ENCODE measurements at regions not wholly inside any gene's neighbourhood (a gene's known extent, or its start where the extent isn't known, plus 50 kb on each side); places are given as distances from the start of the nearest gene placed in this dataset.

- Histone ChIP-seq H3K27me3 (ENCODE audit: control insufficient read depth, insufficient read depth, low read length) (no peaks in the 10 kb centered on the region), H3K4me3 (ENCODE audit: low read depth, low read length) (no peak overlapping the region), H3K36me3 (ENCODE audit: control insufficient read depth, insufficient read depth, low read length) (no peaks in the 10 kb centered on the region)
- no peak for TF ChIP-seq CTCF (IDR thresholded peaks at IDR 0.05; ENCODE audit: insufficient read depth, low read length, poor library complexity, severe bottlenecking)
- DNase-seq (ENCODE audit: low read depth) = no peak
These were observed 182.1 kb downstream of the VEGFC start for GRCh38 chr4:176610594-176610993.

GRCh38 chr4:176611381-176611780, 181.3 kb downstream of the VEGFC start:
- no peak for TF ChIP-seq CTCF (IDR thresholded peaks at IDR 0.05; ENCODE audit: insufficient read depth, low read length, poor library complexity, severe bottlenecking)
- H3K4me3 ChIP-seq (ENCODE audit: low read depth, low read length) = no peak overlapping the region

GRCh38 chr4:176611951-176612350, 180.8 kb downstream of the VEGFC start:
- no peak overlapping the region for H3K4me3 ChIP-seq (ENCODE audit: low read depth, low read length)
- no peaks in the 10 kb centered on the region for H3K36me3 ChIP-seq (ENCODE audit: control insufficient read depth, insufficient read depth, low read length)
- DNase-seq (ENCODE audit: low read depth) = no peak
- H3K27me3 ChIP-seq (ENCODE audit: control insufficient read depth, insufficient read depth, low read length) = no peaks in the 10 kb centered on the region
- no peak for TF ChIP-seq CTCF (IDR thresholded peaks at IDR 0.05; ENCODE audit: insufficient read depth, low read length, poor library complexity, severe bottlenecking)

More at GRCh38 chr4:176611381-176611780, 181.3 kb downstream of the VEGFC start:
- H3K36me3 ChIP-seq (ENCODE audit: control insufficient read depth, insufficient read depth, low read length) = no peaks in the 10 kb centered on the region
- H3K27me3 ChIP-seq (ENCODE audit: control insufficient read depth, insufficient read depth, low read length) = no peaks in the 10 kb centered on the region
- DNase-seq (ENCODE audit: low read depth) = no peak

GRCh38 chr4:176614793-176615192, 177.9 kb downstream of the VEGFC start:
- no peak for TF ChIP-seq CTCF (IDR thresholded peaks at IDR 0.05; ENCODE audit: insufficient read depth, low read length, poor library complexity, severe bottlenecking)
- DNase-seq (ENCODE audit: low read depth) = no peak
- Histone ChIP-seq H3K4me3 (ENCODE audit: low read depth, low read length) (no peak overlapping the region), H3K27me3 (ENCODE audit: control insufficient read depth, insufficient read depth, low read length) (no peaks in the 10 kb centered on the region), H3K36me3 (ENCODE audit: control insufficient read depth, insufficient read depth, low read length) (no peaks in the 10 kb centered on the region)

GRCh38 chr4:176616151-176616550, 176.6 kb downstream of the VEGFC start:
- Histone ChIP-seq H3K36me3 (ENCODE audit: control insufficient read depth, insufficient read depth, low read length) (no peaks in the 10 kb centered on the region), H3K27me3 (ENCODE audit: control insufficient read depth, insufficient read depth, low read length) (no peaks in the 10 kb centered on the region), H3K4me3 (ENCODE audit: low read depth, low read length) (no peak overlapping the region)
- DNase-seq (ENCODE audit: low read depth) = no peak
- no peak for TF ChIP-seq CTCF (IDR thresholded peaks at IDR 0.05; ENCODE audit: insufficient read depth, low read length, poor library complexity, severe bottlenecking)

- H3K27me3 ChIP-seq (ENCODE audit: control insufficient read depth, insufficient read depth, low read length) = no peaks in the 10 kb centered on the region
- no peaks in the 10 kb centered on the region for H3K36me3 ChIP-seq (ENCODE audit: control insufficient read depth, insufficient read depth, low read length)
- no peak overlapping the region for H3K4me3 ChIP-seq (ENCODE audit: low read depth, low read length)
- no peak for DNase-seq (ENCODE audit: low read depth)
- TF ChIP-seq CTCF (IDR thresholded peaks at IDR 0.05; ENCODE audit: insufficient read depth, low read length, poor library complexity, severe bottlenecking) = no peak
These were observed 174.6 kb downstream of the VEGFC start for GRCh38 chr4:176618138-176618537.

Measured in kidney epithelial cell (primary cell).